AG04449 (cell line): ENCODE measurements at regions not wholly inside any gene's neighbourhood (a gene's known extent, or its start where the extent isn't known, plus 50 kb on each side); places are given as distances from the start of the nearest gene placed in this dataset.

Source experiments
- CTCF ChIA-PET: fragments of 350-600 bp; formaldehyde crosslinking; extraction: SDS; loops from one replicate; lab custom pipeline; 2021; ENCODE audit warnings: antibody characterized with exemption; lab: Yijun Ruan, JAX
- POLR2A ChIA-PET: fragments of 400-600, 350-600 bp; formaldehyde crosslinking; extraction: SDS; loops from one replicate; lab custom pipeline; 2020; ENCODE audit warnings: antibody characterized with exemption, inconsistent platforms; lab: Yijun Ruan, JAX
- DNase-seq: peaks from one replicate; pipeline ENCODE4 v3.0.0-alpha.2; 2010; ENCODE audit warnings: low read depth, low spot score
- H3K4me3 ChIP-seq: 2 replicates; pipeline ENCODE4 v1.5.1; 2011; ENCODE audit warnings: low read depth, mild to moderate bottlenecking, control low read depth, low read length
- TF ChIP-seq, protein P1 (sequence below): IDR thresholded peaks from one replicate; pipeline ENCODE4 v1.5.1; 2011; ENCODE audit warnings: mild to moderate bottlenecking, moderate library complexity, low read length, control low read depth, inconsistent platforms; ENCODE audit not compliant: insufficient read depth; ENCODE audit errors: missing control alignments

DNA sequence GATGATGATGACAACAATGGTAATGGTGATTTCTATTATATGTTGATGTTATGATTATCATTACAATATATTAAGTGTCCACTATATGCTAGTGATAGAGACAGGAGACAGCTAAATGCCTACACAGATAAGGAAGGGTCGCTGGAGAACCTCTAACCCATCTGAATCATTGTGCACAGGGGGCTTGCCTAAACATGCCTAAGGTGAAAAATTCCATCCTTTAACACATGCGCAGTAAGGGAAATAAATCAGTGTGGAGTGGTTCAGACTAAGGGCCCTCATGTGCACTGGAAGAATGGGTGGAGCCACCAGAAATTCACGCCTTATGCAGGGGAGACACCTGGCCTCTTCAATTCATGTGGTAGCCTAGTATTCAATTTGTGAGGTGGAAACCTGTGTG lies 120.4 kb downstream of the TPBG start:
- no peak for DNase-seq
- TF ChIP-seq, protein P1, sequence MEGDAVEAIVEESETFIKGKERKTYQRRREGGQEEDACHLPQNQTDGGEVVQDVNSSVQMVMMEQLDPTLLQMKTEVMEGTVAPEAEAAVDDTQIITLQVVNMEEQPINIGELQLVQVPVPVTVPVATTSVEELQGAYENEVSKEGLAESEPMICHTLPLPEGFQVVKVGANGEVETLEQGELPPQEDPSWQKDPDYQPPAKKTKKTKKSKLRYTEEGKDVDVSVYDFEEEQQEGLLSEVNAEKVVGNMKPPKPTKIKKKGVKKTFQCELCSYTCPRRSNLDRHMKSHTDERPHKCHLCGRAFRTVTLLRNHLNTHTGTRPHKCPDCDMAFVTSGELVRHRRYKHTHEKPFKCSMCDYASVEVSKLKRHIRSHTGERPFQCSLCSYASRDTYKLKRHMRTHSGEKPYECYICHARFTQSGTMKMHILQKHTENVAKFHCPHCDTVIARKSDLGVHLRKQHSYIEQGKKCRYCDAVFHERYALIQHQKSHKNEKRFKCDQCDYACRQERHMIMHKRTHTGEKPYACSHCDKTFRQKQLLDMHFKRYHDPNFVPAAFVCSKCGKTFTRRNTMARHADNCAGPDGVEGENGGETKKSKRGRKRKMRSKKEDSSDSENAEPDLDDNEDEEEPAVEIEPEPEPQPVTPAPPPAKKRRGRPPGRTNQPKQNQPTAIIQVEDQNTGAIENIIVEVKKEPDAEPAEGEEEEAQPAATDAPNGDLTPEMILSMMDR: no peak
- CTCF ChIA-PET: no interaction called here
- POLR2A ChIA-PET: no interaction called here
- H3K4me3 ChIP-seq: no peak overlapping the region

GRCh38 chr6:82484737-82485626 lies 121.4 kb downstream of the TPBG start:
- TF ChIP-seq, protein P1: no peak
- ChIA-PET POLR2A (no interaction called here), CTCF (no interaction called here)
- no peak for DNase-seq
- H3K4me3 ChIP-seq: no peak overlapping the region

- DNase-seq: no peak
- ChIA-PET CTCF (no interaction called here), POLR2A (no interaction called here)
- H3K4me3 ChIP-seq: no peak overlapping the region
- TF ChIP-seq, protein P1: no peak
These were observed 124.3 kb downstream of the TPBG start for GRCh38 chr6:82487895-82488294.

- DNase-seq: no peak
- CTCF ChIA-PET: no interaction called here
- H3K4me3 ChIP-seq: no peak overlapping the region
- TF ChIP-seq, protein P1: no peak
- POLR2A ChIA-PET: no interaction called here
These were observed 124.8 kb downstream of the TPBG start for GRCh38 chr6:82488403-82488802.

DNA sequence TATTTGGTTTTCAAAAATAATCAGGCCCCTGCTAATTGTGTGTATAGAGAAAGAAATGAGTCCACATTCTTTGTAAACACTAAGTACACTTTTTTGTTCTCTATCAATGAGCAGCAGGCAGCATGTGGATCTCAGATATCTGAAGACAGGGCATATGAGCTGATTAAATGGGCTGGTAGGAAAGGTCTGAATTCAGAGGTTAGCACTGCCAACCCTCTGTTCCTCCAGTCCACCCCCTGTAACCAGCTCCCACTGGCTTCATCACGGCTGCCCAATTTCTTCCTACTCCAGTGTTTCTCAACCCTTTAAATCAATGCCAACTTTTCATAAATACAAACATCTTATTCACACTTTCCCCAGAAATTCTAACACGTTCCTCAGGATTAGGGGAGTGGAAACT lies 128.5 kb downstream of the TPBG start:
- no peak for DNase-seq
- ChIA-PET POLR2A (no interaction called here), CTCF (no interaction called here)
- TF ChIP-seq, protein P1: no peak
- no peak overlapping the region for H3K4me3 ChIP-seq

DNA sequence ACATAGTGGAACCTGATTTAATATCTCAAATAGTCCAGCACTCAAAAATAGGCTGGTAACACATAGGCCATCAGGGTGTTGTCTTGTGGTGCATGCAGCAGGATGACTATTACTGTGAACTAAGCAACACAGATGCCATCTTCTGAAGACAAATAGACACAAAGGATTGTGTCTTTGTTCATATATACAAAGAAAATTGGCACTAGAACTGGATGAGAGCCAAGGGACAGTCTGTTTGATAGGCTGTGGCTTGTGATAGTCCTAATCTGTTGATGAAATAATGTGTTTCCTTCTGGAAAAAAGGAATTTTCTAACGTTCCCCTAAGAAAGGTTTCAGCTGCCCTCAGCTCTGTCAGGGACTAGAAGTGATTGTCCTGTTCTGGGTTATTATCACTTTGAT lies 129.8 kb downstream of the TPBG start:
- TF ChIP-seq, protein P1: no peak
- CTCF ChIA-PET: no interaction called here
- no peak for DNase-seq

More for the DNA sequence above, 129.8 kb downstream of the TPBG start:
- POLR2A ChIA-PET: no interaction called here
- H3K4me3 ChIP-seq: no peak overlapping the region
